Type B pancreatic cell (in vitro differentiated cells): ENCODE measurements at regions not wholly inside any gene's neighbourhood (a gene's known extent, or its start where the extent isn't known, plus 50 kb on each side); places are given as distances from the start of the nearest gene placed in this dataset.
"Not testable (repeated sequence)": the region's sequence is repeated elsewhere in the genome, so short reads cannot be mapped to it uniquely, and the experiment has no call there.

Source experiments
- DNase-seq: peaks from one replicate; pipeline ENCODE4 v3.0.0; 2021; ENCODE audit warnings: mixed read lengths; ENCODE audit not compliant: unreplicated experiment; ENCODE audit errors: extremely low spot score
- H3K27ac Mint-ChIP-seq: 2 replicates; pipeline ENCODE4 v1.8.0; 2021; ENCODE audit warnings: mild to moderate bottlenecking, mixed read lengths
- H3K27me3 Mint-ChIP-seq: 2 replicates; pipeline ENCODE4 v1.8.0; 2021; ENCODE audit warnings: mixed read lengths
- H3K36me3 Mint-ChIP-seq: 2 replicates; pipeline ENCODE4 v1.8.0; 2021; ENCODE audit warnings: mixed read lengths
- H3K4me1 Mint-ChIP-seq: one replicate; pipeline ENCODE4 v1.8.0; 2021; ENCODE audit warnings: mixed read lengths; ENCODE audit not compliant: unreplicated experiment
- H3K4me3 Mint-ChIP-seq: 2 replicates; pipeline ENCODE4 v1.8.0; 2021; ENCODE audit warnings: mild to moderate bottlenecking, mixed read lengths
- H3K9me3 Mint-ChIP-seq: 2 replicates; pipeline ENCODE4 v1.8.0; 2021; ENCODE audit warnings: mixed read lengths
- TF ChIP-seq, protein P1 (sequence below): fragments of 200-600 bp; sonication (generic); conservative IDR thresholded peaks from 2 replicates; pipeline ENCODE4 v1.5.0; 2021; ENCODE audit warnings: antibody characterized with exemption, mild to moderate bottlenecking

DNA sequence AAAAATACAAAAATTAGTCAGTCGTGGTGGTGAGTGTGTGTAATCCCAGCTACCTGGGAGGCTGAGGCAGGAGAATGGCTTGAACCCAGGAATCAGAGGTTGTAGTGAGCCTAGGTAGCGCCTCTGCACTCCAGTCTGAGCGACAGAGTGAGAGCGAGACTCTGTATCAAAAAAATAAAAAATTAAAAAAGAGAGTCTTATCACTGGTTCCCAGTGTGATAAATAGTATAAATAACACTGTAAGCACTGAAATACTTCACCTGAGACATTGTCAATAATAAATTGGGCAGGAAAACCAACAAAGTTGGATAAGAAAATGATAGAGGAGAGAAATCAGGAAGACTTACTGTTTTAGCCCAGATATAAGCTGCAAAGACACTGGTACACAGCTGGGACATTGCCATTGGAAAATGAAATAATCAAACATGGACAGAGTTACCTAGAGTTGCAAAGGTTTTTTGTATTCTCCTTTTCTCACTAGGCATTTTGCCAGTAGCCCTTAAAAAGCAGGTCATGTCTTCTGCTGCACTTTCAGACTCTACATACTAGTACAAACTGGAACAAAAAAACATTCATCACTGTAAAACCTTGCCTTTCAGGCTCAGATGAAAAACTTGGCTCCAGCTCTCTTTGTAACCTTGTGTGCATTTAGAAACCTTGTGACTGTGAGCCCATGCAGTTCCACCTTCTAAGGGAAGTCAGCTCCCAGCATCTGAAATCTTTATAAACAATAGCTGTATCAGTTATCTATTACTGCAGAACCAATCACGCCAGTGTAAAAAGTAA, 55.0 kb upstream of the PPP1R2C start:
- DNase-seq = no peak
- H3K4me3 Mint-ChIP-seq = no peak overlapping the region
- no peaks in the 10 kb centered on the region for H3K27me3 Mint-ChIP-seq
- TF ChIP-seq, protein P1, sequence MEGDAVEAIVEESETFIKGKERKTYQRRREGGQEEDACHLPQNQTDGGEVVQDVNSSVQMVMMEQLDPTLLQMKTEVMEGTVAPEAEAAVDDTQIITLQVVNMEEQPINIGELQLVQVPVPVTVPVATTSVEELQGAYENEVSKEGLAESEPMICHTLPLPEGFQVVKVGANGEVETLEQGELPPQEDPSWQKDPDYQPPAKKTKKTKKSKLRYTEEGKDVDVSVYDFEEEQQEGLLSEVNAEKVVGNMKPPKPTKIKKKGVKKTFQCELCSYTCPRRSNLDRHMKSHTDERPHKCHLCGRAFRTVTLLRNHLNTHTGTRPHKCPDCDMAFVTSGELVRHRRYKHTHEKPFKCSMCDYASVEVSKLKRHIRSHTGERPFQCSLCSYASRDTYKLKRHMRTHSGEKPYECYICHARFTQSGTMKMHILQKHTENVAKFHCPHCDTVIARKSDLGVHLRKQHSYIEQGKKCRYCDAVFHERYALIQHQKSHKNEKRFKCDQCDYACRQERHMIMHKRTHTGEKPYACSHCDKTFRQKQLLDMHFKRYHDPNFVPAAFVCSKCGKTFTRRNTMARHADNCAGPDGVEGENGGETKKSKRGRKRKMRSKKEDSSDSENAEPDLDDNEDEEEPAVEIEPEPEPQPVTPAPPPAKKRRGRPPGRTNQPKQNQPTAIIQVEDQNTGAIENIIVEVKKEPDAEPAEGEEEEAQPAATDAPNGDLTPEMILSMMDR = no peak
- no peaks in the 10 kb centered on the region for H3K36me3 Mint-ChIP-seq
- peaks cover 3% of the 10 kb centered on the region for H3K4me1 Mint-ChIP-seq
- peak overlapping the region; percentile 70 for H3K27ac Mint-ChIP-seq
- H3K9me3 Mint-ChIP-seq = no peaks in the 10 kb centered on the region

DNA sequence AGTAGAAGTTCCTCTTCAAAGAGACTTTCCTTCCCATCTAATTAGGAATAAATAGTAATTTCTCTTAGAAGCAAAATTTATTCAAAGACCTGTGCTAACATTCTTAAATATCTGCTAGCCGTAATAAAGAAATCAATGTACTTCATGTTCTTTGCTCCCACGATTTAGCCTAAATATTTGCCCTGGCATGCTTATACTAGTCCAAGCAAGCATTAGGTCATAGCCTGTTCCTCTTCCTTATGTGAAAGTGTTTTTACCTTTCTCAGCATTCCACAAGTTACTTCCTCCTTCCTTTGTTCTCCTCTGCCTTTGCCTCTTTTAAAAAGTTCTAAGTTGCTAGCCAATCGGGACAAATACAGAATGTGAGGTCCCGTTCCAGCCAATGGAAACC, 55.6 kb upstream of the PPP1R2C start:
- not testable (repeated sequence) for H3K36me3 Mint-ChIP-seq, H3K4me1 Mint-ChIP-seq, H3K9me3 Mint-ChIP-seq, DNase-seq, H3K4me3 Mint-ChIP-seq, H3K27me3 Mint-ChIP-seq
- peak overlapping the region; percentile 70 for H3K27ac Mint-ChIP-seq

DNA sequence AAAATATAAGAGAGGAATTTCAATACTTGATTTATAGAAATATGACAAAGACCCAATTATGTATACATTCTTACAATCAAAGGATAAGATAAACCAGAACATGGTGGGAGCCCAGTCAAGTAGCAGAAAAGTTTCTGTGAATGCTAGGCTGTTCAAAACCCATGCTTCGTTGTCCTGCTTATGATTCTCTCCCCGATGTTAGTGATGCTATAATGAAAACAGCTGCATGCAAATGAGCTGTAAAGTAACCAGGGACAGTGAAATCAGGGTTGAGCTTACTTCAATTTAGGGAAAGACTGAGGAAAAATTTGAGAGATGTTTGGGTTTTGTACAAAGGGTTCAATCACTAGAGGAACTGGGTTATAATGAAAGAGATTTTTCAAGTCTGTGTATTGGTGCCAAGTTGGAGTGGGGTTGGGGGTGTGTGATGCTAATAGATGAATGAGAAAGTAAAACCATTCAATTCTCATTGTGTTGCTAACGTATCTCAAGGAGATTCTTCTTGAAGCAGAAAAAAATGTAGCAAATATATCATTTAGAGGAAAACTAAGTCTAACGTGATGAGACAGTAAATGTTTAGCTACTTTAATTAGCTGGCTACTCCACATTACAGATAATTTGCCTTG, 59.3 kb upstream of the PPP1R2C start:
- Mint-ChIP-seq H3K36me3 (no peaks in the 10 kb centered on the region), H3K27ac (no peak overlapping the region), H3K9me3 (peaks cover 5% of the 10 kb centered on the region), H3K4me1 (peaks cover 3% of the 10 kb centered on the region), H3K4me3 (no peak overlapping the region), H3K27me3 (no peaks in the 10 kb centered on the region)
- TF ChIP-seq, protein P1 = no peak
- no peak for DNase-seq

DNA sequence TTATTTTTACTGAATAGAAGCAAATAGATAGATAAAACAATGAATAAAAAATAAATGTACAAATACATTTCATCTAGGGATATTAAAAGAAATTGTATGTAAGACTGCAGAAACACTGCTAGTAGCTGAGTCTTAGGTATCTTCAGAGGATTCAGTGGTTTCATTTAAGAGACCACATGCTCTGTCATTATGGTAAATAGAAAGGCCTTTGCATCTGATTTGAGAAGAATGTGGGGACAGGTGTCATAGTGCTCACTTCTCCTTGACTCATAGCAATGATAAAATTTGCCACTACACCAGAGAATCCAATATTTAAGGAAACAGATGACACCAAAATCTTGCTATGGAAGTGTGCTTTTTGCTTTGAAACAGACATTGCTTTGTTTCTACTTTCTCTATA, 59.8 kb upstream of the PPP1R2C start:
- no peaks in the 10 kb centered on the region for H3K36me3 Mint-ChIP-seq
- H3K4me3 Mint-ChIP-seq = no peak overlapping the region
- H3K27me3 Mint-ChIP-seq = no peaks in the 10 kb centered on the region
- DNase-seq = no peak
- peaks cover 3% of the 10 kb centered on the region for H3K4me1 Mint-ChIP-seq
- TF ChIP-seq, protein P1 = no peak
- H3K27ac Mint-ChIP-seq = no peak overlapping the region
- peaks cover 5% of the 10 kb centered on the region for H3K9me3 Mint-ChIP-seq

DNA sequence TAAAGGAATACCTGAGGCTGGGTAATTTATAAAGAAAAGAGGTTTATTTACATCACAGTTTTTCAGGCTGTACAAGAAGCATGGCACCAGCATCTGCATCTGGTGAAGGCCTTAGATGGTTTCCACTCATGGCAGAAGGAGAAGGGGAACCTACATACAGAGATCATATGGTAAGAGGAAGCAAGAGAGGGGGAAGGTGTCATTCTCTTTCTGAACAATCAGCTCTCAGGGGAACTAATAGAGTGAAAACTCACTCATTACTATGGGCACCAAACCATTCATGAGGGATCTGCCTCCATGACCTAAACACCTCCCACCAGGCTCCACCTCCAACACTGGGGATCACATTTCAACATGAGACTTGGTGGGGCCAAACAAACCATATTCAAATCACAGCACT, 61.7 kb upstream of the PPP1R2C start:
- DNase-seq = no peak
- no peak overlapping the region for H3K4me3 Mint-ChIP-seq
- no peaks in the 10 kb centered on the region for H3K36me3 Mint-ChIP-seq
- TF ChIP-seq, protein P1 = no peak
- H3K9me3 Mint-ChIP-seq = peaks cover 5% of the 10 kb centered on the region
- H3K4me1 Mint-ChIP-seq = no peaks in the 10 kb centered on the region
- H3K27me3 Mint-ChIP-seq = no peaks in the 10 kb centered on the region
- no peak overlapping the region for H3K27ac Mint-ChIP-seq

DNA sequence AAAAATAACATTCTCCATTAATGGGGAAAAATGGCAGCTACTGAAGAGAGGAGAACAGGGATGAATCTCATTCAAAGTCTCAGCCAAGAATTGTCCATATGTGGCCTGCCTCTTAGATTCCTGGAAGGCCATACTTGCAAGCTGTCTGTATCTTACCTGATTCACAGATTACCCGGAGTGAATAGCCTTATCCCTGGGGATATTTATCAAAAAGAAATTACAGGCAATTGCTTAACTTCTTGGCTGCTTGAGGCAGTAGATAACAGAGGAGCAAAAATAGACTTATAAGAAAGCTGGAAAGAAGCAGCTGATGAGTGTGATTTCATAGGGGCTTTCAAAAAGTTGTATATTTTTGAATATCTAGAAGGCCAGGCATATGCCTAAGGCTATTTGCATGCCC, 68.8 kb upstream of the PPP1R2C start:
- TF ChIP-seq, protein P1 = no peak
- Mint-ChIP-seq H3K27ac (no peak overlapping the region), H3K27me3 (no peaks in the 10 kb centered on the region), H3K4me3 (no peak overlapping the region), H3K36me3 (no peaks in the 10 kb centered on the region), H3K9me3 (peaks cover 6% of the 10 kb centered on the region), H3K4me1 (no peaks in the 10 kb centered on the region)
- DNase-seq = no peak
